PC-9 (cell line): ENCODE measurements at regions not wholly inside any gene's neighbourhood (a gene's known extent, or its start where the extent isn't known, plus 50 kb on each side); places are given as distances from the start of the nearest gene placed in this dataset.

ENCODE experiments used
- BruUV-seq: library from RNA; stranded (reverse); fragments of 400-500 nt; replicated peaks from 2 replicates; lab custom pipeline; 2021; lab: Mats Ljungman, UMichigan
- CTCF ChIA-PET: fragments of 300-600 bp; sonication (Branson Sonifier 250); formaldehyde crosslinking; loops from one replicate; lab custom pipeline; 2022; ENCODE audit warnings: antibody characterized with exemption; lab: Charles Lee
- POLR2A ChIA-PET: fragments of 300-600 bp; sonication (Branson Sonifier 250); formaldehyde crosslinking; loops from one replicate; lab custom pipeline; 2022; ENCODE audit warnings: antibody characterized with exemption; ENCODE audit not compliant: unreplicated experiment; lab: Charles Lee
- DNase-seq, 2 experiments: peaks; one replicate each; pipeline versions ENCODE4 v3.0.0 to v3.0.0-alpha.2; 2015 to 2022; ENCODE audit warnings: mixed read lengths in 1 of 2
- H2AFZ ChIP-seq: fragments of 200-600 bp; sonication (generic); 2 replicates; pipeline ENCODE4 v1.8.1; 2017; ENCODE audit warnings: antibody characterized with exemption
- H3F3A ChIP-seq: fragments of 200-600 bp; sonication (generic); 2 replicates; pipeline ENCODE4 v1.8.1; 2017; ENCODE audit warnings: antibody characterized with exemption, mild to moderate bottlenecking, low read depth; ENCODE audit not compliant: insufficient read depth
- H3K27ac ChIP-seq: fragments of 200-600 bp; sonication (generic); 2 replicates; pipeline ENCODE4 v1.6.1; 2016; ENCODE audit warnings: mixed run types
- H3K27me3 ChIP-seq: fragments of 200-600 bp; sonication (generic); 2 replicates; pipeline ENCODE4 v1.6.1; 2016; ENCODE audit warnings: low read depth, mixed run types; ENCODE audit not compliant: insufficient read depth
- H3K36me3 ChIP-seq: fragments of 200-600 bp; sonication (generic); 2 replicates; pipeline ENCODE4 v1.6.1; 2016; ENCODE audit warnings: low read depth, mixed run types
- H3K4me1 ChIP-seq: fragments of 200-600 bp; sonication (generic); replicated peaks from 2 replicates; pipeline ENCODE4 v1.6.1; 2016; ENCODE audit warnings: mixed run types; ENCODE audit not compliant: insufficient read depth
- H3K4me2 ChIP-seq: fragments of 200-600 bp; sonication (generic); 2 replicates; pipeline ENCODE4 v1.6.1; 2017; ENCODE audit warnings: mixed run types
- H3K4me3 ChIP-seq: fragments of 200-600 bp; sonication (generic); 2 replicates; pipeline ENCODE4 v1.6.1; 2016; ENCODE audit warnings: mixed run types
- H3K79me2 ChIP-seq: fragments of 200-600 bp; sonication (generic); 2 replicates; pipeline ENCODE4 v1.6.1; 2017; ENCODE audit warnings: low read depth, mixed run types
- H3K9me2 ChIP-seq: fragments of 200-600 bp; sonication (generic); 2 replicates; pipeline ENCODE4 v1.8.1; 2017; ENCODE audit warnings: mild to moderate bottlenecking; ENCODE audit not compliant: insufficient read depth
- H3K9me3 ChIP-seq: fragments of 200-600 bp; sonication (generic); 2 replicates; pipeline ENCODE4 v1.8.1; 2016; ENCODE audit warnings: low read depth; ENCODE audit not compliant: insufficient read depth
- H4K20me1 ChIP-seq: fragments of 200-600 bp; sonication (generic); 2 replicates; pipeline ENCODE4 v1.8.1; 2017; ENCODE audit not compliant: insufficient read depth
- EZH2 ChIP-seq: fragments of 200-600 bp; sonication (generic); IDR thresholded peaks from 2 replicates; pipeline ENCODE4 v1.8.0; 2017; ENCODE audit warnings: antibody characterized with exemption, low read depth
- intact Hi-C: fragments of 100-400 bp; cut with micrococcal nuclease; formaldehyde crosslinking; loops from one replicate; pipeline ENCODE4 v1.10.0; 2022; ENCODE audit not compliant: unreplicated experiment
- TF ChIP-seq, protein P1 (sequence below): fragments of 200-600 bp; sonication (generic); conservative IDR thresholded peaks from 2 replicates; pipeline ENCODE4 v1.6.1; 2017; ENCODE audit warnings: mixed run types, antibody characterized with exemption, mild to moderate bottlenecking, moderate library complexity

DNA sequence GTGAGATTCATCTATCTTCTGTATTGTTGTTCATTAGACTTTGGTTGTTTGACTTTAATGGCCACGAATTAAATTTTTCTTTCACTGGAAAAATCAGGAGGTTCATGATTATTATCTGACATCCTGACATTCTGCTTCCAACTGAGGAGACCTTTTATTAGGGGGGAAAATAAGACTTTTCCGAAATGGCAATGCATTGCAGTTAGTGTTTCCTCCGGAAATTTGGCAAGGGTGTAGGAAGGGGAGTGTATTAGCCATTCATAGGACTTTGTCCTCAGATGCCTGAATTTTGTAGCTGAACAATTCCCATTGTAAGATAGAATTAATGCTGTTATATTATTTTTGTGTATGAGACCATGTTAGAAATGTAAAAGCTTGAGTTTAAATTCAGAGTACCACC is 450.6 kb upstream of the TGFBR2 start:
- Histone ChIP-seq H3K4me3 (no peak overlapping the region), H3F3A (no peaks in the 10 kb centered on the region), H3K36me3 (no peaks in the 10 kb centered on the region), H4K20me1 (no peaks in the 10 kb centered on the region), H3K4me1 (no peaks in the 10 kb centered on the region), H3K27me3 (no peaks in the 10 kb centered on the region), H3K79me2 (no peaks in the 10 kb centered on the region), H3K9me2 (no peaks in the 10 kb centered on the region), H3K9me3 (no peaks in the 10 kb centered on the region), H2AFZ (no peak overlapping the region), H3K4me2 (no peak overlapping the region), H3K27ac (no peak overlapping the region)
- BruUV-seq, result no TSS peak
- POLR2A ChIA-PET, result no interaction called here
- TF ChIP-seq EZH2, result no peak
- TF ChIP-seq, protein P1, sequence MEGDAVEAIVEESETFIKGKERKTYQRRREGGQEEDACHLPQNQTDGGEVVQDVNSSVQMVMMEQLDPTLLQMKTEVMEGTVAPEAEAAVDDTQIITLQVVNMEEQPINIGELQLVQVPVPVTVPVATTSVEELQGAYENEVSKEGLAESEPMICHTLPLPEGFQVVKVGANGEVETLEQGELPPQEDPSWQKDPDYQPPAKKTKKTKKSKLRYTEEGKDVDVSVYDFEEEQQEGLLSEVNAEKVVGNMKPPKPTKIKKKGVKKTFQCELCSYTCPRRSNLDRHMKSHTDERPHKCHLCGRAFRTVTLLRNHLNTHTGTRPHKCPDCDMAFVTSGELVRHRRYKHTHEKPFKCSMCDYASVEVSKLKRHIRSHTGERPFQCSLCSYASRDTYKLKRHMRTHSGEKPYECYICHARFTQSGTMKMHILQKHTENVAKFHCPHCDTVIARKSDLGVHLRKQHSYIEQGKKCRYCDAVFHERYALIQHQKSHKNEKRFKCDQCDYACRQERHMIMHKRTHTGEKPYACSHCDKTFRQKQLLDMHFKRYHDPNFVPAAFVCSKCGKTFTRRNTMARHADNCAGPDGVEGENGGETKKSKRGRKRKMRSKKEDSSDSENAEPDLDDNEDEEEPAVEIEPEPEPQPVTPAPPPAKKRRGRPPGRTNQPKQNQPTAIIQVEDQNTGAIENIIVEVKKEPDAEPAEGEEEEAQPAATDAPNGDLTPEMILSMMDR, result no peak
- intact Hi-C loops, result no loop called here
- CTCF ChIA-PET, result no interaction called here
- no peak for DNase-seq

DNA sequence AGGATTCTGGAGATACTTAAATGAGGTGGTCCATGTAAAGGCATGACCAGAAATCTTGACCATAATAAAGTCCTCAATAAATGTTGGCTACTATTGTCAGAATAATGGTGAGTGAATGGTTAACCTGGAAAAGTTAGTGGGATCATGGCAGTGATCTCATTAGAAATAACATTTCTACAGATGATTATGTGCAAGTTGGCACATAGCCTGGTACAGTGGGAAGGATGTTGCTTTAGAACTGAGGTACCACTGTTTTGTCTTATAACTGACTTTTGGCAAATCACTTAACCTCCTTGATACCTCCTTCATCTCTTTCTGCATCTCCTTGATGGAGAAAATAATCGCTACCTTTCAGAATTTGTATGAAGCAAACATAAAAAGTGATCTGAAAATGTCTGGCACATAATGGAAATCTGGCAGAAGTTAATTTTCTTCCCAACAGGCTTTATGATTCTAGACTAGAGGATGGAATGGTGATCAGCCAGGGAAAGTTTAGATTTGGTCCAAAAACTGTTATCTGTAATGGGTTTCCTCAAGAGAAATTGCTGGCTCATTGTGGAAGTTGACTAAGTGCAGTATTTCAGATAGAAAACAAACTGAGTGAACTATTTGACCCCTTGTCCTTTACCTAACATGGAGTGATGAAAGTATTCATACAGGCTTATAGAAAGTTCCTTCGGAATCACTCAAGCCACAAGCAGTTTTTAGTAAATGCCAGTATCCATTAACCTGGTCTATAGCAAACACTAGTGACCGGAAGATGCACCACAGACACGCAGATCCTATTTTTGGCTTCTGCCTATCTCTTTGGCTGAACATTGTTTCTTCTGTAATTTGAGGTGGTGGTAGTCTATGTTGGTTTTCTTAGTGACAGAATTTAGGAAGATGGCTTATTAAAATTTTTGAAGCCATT is 449.6 kb upstream of the TGFBR2 start:
- Histone ChIP-seq H3K9me3 (no peaks in the 10 kb centered on the region), H3K36me3 (no peaks in the 10 kb centered on the region), H3K9me2 (no peaks in the 10 kb centered on the region), H3K4me3 (no peak overlapping the region), H3K4me2 (no peak overlapping the region), H4K20me1 (no peaks in the 10 kb centered on the region), H3K79me2 (no peaks in the 10 kb centered on the region), H3K4me1 (no peaks in the 10 kb centered on the region), H2AFZ (no peak overlapping the region), H3K27me3 (no peaks in the 10 kb centered on the region), H3F3A (no peaks in the 10 kb centered on the region), H3K27ac (no peak overlapping the region)
- TF ChIP-seq, protein P1, result no peak
- TF ChIP-seq EZH2, result no peak
- DNase-seq, result no peak
- intact Hi-C loops, result no loop called here
- ChIA-PET POLR2A (no interaction called here), CTCF (no interaction called here)
- no TSS peak for BruUV-seq

DNA sequence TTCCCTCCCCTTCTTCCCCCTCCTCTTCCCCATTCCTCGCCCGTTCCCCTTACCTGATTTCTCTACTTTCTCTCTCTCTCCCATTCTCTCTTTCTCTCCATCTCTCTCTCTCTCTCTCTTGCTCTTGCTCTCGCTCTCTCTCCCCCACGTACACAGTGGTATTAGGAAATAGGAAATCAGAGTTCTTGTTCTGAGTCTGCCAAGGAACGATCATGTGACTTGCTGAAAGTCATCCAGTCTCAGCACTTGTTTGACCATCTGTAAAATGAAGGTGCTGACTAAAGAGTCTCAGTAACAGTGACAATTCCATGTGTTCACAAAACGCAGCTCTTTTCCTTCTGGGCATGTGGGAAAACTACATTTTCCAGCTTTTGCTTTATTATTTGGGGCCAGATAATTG is 445.0 kb upstream of the TGFBR2 start:
- ChIA-PET CTCF (no interaction called here), POLR2A (no interaction called here)
- Histone ChIP-seq H3K4me2 (no peak overlapping the region), H4K20me1 (no peaks in the 10 kb centered on the region), H3K9me2 (no peaks in the 10 kb centered on the region), H3K27me3 (no peaks in the 10 kb centered on the region), H3K79me2 (no peaks in the 10 kb centered on the region), H3F3A (no peaks in the 10 kb centered on the region), H3K4me1 (no peaks in the 10 kb centered on the region), H3K36me3 (no peaks in the 10 kb centered on the region), H3K27ac (no peak overlapping the region), H2AFZ (no peak overlapping the region), H3K4me3 (no peak overlapping the region), H3K9me3 (no peaks in the 10 kb centered on the region)
- intact Hi-C loops, result no loop called here
- no TSS peak for BruUV-seq
- TF ChIP-seq, protein P1, result no peak
- TF ChIP-seq EZH2, result no peak
- no peak for DNase-seq
